ENCODE measurements at regions not wholly inside any gene's neighbourhood (a gene's known extent, or its start where the extent isn't known, plus 50 kb on each side); places are given as distances from the start of the nearest gene placed in this dataset.
A peak's percentile ranks its signal among the peaks of the same experiment; 100 is the strongest.

DNA sequence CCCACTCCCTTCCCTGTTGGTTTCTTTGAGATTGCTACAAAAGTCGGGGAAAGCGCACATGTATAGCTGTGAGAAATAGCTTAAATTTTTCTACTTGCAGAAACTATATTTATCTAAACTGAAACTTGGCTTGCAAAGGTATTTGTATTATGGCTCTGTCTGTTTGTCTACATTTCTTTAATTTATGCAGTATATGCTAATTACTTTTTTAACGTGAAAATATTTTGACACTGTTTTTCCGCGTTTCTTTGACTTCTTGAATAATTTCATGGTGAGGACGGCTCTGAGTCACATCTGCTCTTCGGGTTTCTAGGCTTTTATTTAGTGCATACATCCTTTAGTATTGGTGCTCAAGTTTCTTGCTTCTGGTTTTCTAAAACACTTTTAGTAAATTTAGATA, 182.1 kb upstream of the ZRANB2 start:
- no peak for DNase-seq

DNA sequence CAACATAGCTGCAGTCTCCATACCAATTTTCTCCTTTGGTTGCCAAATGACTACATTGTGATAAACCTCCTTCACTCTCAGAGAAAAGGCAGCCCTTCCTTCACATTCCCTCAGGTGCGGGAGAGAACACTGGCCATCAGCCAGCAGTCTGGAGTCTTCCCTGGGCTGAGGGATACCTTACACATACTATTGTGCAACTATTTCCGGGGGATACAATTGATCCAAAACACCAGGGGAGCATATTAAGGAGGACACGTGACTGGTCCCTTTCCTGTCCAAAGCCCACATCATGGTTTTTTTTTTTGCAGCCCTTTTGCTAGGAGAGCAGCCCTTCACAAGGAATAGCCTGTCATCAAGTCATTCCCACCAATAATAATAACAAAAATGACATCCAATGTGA, 172.1 kb upstream of the ZRANB2 start:
- DNase-seq = no peak

DNA sequence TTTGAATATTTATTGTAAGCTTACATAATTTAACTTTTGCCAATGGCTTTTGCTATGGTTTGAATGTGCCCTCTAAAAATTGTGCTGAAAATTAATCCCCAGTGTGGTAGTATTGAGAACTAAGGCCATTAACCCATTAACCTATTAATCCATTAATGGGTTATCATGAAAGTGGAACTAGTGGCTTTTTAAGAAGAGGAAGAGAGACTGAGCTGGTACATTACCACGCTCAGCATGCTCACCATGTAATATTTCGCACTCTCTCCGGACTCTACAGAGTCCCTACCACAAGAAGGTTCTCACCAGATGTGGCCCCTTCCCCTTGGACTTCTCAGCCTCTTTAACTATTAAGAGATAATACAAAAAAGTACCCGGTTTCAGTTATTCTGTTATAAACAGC, 164.4 kb upstream of the ZRANB2 start:
- no peak for DNase-seq

DNA sequence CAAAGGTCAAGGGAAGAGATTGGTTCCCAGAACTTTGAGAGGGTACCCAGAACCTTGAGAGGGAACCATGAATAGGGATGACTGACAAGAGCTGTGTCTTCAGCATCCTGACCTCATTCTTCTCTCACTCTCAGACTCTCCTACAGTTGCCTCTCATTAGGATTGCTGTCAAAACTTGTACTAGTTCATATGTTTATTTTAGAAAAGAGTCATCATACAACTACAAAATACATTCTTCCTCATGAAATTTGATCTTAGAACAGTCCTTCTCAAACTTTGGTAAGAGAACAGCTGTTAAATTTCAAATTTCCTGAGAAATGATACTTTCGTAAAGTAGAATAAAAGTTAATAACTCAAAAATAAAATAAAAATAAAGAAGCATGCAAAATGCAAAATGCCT, 161.4 kb upstream of the ZRANB2 start:
- DNase-seq = no peak

DNA sequence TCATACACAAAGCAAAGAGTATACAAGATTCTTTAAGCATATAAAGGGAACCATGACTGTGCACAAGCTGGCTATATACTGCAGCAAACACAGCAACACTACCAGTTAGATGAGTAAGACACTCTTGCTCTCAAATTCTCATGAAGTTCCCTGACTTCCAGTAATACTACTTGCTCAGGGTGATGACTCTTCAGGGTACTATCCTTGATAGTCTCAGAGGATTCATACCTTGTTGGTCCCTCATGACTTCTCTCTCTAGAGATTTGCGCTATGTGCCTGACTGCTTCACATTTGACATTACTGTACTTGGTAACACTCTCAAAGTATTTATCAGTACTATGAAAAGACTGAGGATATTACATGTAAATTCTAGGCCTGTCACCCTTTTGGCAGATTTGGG, 159.8 kb upstream of the ZRANB2 start:
- DNase-seq = no peak

DNA sequence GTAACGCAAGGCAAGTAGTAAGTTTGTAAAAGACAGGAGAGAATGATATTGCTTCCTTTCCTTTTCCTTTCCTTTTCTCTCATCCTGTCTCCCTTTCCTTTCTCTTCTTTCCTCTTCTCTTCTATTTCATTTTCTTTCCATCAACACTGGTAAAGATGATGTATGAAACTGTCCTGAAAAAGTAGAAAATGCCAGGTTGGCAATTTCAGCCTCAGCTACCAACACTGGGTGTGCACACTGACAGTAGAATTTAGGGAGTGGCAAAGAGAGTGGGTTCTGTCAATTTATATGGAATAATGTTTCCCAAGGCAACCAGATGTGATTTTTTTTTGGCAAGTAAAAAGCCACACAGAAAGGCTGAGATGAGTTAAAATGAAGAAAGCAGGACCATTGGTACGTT, 155.7 kb upstream of the ZRANB2 start:
- DNase-seq = no peak

DNA sequence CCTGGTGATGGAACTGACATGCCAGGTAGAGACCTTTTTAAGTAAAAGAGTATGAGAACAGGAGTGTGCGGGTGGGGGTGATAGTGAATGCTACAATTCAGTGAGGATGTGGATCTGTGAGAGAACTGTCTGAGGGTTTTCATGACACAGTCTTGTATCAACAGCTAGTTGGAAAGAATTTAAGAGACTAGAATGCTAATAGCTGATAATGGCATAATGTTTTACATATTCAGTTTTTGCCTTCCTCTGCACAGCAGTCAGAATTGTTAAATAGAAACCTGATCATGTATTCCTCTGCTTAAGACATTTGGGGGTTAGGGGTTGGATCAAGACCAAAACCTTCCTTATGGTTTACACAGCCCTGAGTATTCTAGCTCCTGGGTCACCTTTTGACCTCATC, 152.8 kb upstream of the ZRANB2 start:
- no peak for DNase-seq

DNA sequence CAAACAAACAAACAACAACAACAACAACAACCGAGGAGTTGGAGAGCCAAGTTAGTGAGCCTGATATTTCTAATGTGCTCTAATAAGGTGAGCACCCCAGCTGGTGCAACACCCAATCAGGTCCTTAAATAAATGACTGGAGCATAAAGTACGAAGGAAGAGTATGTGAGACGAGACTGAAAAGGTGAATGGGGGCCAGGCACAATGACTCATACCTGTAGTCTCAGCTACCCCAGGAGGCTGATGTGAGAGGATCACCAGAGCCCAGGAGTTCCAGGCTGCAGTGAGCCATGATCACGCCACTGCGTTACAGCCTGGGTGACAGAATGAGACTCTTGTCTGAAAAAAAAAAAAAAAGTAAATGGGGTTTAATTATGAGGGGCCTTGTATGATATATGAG, 152.0 kb upstream of the ZRANB2 start:
- no peak for DNase-seq

DNA sequence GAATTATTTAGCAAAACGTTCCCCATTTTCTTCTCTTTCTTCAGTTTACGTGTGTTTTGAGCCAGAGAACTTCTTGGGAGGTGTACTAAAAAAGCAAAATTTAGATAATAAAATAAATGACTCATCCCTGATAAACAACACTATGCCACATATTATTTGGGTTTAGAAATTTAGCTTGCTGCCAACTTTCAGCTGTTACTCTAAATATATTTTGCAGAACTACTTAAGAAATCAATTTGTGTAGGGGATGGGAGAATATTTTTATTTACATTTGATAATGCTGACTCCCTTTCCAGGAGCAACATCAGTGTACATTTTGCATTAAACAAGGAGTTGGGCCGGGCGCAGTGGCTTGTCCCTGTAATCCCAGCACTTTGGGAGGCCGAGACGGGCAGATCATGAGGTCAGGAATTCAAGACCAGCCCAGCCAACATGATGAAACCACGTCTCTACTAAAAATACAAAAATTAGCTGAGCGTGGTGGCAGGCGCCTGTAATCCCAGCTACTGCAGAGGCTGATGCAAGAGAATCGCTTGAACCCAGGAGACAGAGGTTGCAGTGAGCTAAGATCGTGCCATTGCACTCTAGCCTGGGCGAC, 151.4 kb upstream of the ZRANB2 start:
- no peak for DNase-seq

DNA sequence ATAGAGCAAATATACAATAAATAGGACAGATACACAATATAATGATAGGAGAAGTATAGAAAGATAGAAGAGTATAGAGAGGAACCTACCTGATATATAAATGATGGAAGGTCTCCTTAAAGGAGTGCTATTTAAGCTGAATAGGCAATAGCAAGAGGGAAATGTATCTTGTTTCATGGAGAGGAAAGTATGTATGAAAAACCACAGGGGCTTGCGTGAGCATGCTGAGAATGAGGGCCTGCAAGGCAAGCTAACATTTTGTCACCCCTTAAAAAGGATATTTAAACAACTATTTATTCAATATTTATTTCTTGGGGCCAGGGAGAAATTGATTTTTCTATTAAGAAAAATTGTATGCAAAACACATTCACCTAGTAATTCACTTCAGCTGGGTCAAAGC, 150.9 kb upstream of the ZRANB2 start:
- peak; percentile 17 for DNase-seq

DNA sequence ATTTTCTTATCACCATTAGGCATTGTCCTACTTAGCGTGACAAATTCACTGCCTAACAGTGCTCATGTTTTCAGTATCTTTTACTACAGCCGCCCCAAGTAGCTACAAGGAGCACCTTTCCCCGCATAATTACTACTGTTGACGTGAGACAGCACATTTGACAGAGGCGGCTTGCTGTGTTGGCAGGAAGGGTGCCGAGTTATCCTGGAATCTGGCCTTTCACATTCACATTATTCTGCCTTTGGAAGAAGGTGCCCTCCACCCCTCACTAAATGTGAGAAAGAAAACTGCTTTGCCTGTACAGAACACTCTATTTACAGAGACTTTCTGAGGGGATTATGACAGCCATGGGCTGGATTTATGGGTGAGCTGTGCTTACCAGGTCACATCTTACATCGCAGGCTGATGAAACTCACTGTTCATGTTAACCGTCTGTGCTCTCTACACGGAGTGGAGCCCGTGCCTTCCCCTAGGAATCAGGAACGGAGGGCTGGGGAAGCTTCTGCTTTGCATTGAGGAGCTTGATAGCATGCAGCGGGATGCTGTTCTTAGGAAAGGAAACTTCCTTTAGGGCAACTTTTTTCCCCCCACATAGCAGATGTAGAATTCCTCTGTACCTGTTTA, 148.0 kb upstream of the ZRANB2 start:
- DNase-seq = no peak

DNA sequence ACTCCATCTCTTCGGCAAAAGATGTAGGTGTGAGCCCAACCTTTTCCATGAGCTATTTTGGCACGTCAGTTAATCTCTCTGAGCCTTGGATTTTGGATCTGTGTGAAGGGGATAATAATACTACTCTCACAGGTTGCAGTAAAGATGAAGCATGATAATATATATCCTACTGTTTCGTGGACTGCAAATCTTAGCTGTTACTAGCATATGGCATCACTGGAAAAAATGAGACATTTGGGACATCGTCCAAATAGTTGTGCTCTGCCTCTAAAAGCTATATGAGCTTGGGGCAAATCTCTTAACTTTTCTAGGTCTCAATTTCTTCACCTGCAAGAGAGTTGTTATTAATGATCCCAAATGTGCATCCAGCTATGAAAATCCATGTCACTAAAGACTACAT, 147.4 kb upstream of the ZRANB2 start:
- no peak for DNase-seq

DNA sequence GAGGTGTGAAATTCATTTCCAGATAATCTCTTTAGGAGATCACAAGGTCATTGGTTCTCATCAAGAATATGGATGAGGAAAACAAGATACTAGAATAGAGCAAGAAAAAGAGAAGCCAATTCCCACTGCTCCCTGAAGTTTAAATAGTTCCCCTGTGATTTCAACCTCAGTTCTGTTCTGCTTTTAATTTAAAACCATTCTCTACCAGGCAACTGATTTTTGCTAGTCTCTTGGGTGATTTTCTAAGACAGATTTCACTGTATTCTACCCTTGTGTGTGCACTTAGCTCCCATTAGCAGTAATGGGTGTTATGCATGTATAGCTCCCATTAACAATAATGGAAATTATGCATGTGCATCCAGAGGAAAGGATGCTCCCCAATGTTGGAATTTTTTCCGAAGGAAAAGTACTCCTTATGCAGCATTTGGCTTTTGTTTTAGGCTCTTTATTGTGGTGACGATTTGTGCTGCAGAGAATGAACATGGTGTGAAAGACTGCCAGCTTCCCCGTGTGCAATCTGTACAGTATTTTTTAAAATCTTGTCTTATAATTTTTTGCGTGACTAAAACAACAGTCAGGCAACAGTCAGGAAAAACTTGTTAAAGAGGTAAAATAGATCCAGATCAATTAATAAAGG, 144.0 kb upstream of the ZRANB2 start:
- DNase-seq = no peak

DNA sequence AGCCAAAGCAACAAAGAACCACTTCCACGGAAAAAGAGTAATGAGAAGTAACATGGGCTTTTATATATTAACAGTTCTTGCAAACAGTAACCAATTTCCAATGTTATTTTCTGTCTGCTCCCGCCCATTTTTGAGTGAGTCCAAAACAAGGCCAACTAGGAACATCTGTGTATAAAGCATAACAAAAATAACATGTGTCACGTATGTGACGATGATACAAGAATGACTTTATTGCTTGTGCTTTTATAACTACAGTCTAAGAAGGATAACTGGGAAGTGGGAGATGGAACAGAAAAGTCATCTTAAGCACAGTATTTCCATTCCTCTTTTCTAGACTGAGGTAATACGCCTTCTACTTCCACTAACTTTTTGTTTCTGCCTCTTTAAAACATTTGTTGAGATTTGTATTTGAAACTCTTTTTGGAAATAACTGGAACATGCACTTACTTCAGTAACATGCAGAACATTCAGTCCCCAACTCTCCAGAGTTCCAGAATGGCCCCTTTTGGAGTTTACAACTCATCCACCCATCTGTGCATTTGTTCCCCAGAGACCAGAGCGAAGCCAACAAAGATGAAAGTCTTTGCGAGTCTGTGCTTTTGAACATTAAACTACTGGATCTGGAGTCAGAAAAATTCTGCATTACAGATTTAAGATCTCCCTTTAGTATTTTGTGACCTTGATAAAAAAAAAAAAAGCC, 143.0 kb upstream of the ZRANB2 start:
- no peak for DNase-seq

DNA sequence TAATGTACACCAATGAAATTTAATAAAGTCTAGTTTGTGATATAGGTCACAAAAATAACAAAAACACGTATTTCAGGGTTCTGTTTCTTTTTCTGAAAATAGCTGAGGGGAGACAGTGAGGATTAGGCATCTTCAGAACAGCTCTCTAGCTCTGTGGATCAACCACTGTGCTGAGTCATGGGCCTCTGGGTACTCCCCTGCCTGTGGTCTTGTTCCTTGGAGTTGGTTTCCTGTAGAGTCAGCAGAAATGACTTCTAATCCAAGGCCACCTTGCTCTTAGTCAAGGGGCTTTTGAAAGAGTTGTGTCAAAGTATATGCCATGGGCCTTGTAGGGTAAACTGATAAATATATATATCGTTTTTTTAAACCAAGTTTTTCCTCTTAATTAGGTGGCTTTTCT, 141.8 kb upstream of the ZRANB2 start:
- DNase-seq = no peak

DNA sequence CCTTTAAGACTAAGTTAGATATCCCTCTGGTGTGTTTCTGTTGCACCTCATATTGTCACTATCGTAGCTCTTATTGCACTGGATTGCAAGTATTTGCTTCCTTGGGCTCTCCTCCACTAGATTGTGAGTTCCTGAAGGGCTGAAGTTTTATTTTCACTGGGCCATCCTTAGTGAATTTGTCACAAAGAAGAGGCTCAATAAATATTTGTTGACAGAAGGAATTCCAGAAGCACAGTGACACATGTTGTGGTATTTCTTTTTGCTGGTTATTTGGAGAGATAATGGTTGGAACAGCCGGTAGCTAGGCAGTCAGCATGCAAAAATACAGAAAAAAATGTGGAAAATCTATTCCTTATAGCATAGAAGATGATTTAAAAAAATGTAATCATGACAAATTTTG, 129.9 kb upstream of the ZRANB2 start:
- DNase-seq = no peak

DNA sequence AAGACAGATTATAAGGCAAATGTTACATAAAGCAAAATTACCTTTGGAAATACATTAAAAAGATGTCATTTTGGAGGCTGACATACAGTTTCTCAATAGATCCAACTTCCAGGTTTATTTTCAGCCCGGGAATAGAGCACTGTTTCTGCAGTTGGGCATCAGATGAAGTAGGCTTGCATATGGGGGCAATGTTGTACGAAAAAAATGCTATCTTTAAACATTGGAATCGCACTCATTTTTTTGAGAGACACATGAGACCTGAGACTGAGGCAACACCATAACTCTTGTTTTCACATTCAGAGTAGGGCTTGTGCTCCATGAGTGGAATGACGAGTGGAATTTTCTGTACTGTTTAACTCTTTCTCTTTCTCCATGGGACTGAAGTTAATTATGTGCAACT, 122.4 kb upstream of the ZRANB2 start:
- no peak for DNase-seq

DNA sequence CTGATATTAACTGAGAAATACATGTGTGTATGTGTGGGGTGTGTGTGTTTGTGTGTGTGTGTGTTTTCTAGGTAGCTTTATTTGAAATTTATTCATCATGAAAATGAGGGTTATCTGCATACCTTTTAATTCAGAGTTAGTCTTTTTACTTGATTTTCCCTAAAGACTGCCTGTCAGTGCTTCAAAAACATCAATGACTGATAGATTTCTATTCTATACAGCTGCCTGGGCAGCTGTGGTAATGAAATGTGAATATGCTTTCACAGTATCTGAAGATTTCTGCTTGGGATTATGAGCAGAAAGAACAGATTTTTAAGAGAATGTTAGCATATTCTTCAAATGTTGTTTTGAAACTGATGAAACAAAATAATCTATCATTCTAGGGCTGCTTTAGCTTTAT, 119.7 kb upstream of the ZRANB2 start:
- no peak for DNase-seq

DNA sequence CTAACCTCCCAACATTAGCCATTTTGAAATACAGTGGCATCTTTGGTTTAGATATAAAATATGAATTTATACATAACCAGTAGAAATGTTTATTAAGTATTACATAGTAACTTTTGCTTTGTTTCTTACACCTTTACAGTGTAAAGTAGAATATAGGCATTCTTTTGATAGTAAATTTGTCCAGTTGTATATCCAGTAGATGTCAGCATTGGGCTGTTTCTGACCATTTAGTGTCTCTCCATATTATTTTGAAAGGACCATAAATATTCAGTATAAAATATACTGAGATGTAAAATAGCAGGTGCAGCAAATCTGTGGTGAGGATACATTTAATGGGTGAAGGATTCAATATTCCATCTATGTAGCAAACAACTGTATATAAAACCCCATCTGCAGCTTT, 115.8 kb upstream of the ZRANB2 start:
- peak; percentile 38 for DNase-seq

DNA sequence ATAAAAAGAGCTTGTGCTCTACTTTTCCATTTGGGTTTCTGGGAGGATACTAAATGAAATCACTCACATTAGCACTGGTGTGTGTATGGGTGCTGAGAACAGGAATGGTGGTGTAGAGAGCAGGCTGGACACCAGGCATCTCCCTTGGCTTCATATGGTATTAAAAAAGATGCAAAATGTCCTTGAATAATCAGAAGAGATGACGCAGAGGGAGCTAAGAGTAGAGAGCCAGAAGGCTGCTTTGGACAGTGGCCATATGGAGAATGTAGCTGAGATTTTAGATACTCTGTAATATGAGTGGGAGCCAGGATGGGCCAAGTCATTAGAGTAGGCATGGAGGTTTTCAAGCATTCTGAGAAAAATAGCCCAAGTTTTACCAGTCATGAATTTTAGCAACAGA, 112.3 kb upstream of the ZRANB2 start:
- DNase-seq = no peak

DNA sequence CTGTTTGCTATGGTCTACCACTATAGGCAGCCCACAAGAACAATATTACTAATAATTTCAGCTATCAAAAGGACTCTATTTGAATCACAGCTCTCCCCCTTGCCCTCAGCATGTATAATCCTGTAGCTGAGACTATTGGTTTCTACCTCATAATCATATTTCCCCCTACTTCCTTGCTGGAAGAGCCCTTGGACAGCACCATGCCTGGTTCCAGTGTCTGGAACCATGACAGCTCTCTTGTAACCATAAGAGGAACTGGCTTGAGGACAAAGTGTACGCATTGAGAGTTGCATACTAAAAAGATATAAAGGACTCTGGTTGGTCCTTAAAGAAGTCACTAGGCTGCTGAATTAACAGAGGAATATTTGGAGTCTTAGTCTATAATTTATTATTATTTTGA, 110.7 kb upstream of the ZRANB2 start:
- no peak for DNase-seq

DNA sequence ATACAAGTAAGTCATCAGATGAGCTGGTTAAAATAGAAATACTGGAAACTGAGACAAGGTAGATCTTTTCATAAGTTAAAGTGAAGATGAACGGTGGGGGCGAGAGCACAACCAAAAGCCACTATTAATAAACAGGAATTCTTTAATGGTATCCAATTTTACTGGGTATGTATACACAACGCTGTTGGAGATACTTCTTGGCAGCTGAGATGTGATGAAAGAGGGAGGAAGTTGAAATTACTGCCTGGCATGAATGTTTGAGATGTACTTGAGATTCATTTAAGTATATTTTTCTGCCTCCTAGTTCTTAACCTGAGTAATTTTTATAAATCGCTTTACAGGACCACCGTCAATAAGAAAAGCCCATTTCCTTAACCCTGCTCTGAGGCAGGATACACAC, 110.0 kb upstream of the ZRANB2 start:
- no peak for DNase-seq

DNA sequence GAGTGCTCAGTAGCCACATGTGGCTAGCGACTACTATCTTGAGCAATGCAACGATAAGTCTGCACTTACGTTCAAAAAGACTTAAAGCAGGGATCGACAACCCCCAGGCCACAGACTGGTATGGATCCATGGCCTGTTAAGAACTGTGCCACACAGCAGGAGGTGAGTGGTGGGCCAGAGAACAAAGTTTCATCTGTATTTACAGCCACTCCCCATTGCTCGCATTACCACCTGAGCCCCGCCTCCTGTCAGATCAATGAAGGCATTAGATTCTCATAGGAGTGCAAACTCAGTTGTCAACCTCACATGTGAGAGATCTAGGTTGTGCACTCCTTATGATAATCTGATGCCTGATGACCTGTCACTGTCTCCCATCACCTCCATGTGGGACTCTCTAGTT, 103.6 kb upstream of the ZRANB2 start:
- no peak for DNase-seq

DNA sequence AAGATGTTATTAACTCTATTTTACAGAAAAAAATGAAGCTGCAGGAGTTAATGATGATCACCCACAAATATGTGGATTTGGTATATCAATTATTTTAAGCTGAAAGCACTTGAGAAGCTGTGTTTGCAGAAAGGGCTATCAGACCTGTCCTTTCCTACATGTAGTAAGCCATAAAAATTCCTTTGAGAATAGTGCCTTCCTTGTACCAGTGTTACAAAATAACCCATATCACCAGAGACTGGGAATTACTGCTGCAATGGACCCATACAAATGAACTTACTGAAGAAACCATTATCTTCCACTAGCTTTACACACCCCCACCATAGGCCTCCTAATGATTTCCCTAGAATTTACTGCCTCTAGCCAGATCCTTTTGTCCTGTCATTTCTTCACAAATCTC, 99.2 kb upstream of the ZRANB2 start:
- DNase-seq = no peak

Measured in NCI-H1105 (cell line).